ENCODE measurements at regions not wholly inside any gene's neighbourhood (a gene's known extent, or its start where the extent isn't known, plus 50 kb on each side); places are given as distances from the start of the nearest gene placed in this dataset.

DNA sequence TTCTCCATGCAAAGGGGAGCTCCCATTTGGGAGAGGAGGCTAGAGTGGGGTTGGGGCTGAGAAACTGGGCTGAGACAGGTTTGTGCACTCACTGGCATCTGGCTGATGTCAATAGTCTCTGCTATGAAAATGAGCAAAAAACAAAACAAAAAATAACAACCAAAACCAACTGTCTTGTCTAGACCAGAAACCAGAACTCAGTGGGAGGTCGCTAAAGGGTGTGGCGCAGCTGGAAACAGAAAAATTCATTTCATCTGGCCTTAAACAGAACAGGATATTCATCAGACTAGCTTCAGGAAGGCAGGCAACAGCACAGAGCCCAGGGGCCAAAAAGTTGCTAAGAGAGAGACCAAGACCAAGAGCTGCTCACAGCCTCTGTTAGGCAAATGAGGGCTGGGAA, 126.1 kb downstream of the THNSL2 start:
- TF ChIP-seq, protein P1, sequence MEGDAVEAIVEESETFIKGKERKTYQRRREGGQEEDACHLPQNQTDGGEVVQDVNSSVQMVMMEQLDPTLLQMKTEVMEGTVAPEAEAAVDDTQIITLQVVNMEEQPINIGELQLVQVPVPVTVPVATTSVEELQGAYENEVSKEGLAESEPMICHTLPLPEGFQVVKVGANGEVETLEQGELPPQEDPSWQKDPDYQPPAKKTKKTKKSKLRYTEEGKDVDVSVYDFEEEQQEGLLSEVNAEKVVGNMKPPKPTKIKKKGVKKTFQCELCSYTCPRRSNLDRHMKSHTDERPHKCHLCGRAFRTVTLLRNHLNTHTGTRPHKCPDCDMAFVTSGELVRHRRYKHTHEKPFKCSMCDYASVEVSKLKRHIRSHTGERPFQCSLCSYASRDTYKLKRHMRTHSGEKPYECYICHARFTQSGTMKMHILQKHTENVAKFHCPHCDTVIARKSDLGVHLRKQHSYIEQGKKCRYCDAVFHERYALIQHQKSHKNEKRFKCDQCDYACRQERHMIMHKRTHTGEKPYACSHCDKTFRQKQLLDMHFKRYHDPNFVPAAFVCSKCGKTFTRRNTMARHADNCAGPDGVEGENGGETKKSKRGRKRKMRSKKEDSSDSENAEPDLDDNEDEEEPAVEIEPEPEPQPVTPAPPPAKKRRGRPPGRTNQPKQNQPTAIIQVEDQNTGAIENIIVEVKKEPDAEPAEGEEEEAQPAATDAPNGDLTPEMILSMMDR (IDR thresholded peaks at IDR 0.05) = no peak
- DNase-seq (ENCODE audit: low spot score) (no peak), ATAC-seq (ENCODE audit: low FRiP score) (no peak)

DNA sequence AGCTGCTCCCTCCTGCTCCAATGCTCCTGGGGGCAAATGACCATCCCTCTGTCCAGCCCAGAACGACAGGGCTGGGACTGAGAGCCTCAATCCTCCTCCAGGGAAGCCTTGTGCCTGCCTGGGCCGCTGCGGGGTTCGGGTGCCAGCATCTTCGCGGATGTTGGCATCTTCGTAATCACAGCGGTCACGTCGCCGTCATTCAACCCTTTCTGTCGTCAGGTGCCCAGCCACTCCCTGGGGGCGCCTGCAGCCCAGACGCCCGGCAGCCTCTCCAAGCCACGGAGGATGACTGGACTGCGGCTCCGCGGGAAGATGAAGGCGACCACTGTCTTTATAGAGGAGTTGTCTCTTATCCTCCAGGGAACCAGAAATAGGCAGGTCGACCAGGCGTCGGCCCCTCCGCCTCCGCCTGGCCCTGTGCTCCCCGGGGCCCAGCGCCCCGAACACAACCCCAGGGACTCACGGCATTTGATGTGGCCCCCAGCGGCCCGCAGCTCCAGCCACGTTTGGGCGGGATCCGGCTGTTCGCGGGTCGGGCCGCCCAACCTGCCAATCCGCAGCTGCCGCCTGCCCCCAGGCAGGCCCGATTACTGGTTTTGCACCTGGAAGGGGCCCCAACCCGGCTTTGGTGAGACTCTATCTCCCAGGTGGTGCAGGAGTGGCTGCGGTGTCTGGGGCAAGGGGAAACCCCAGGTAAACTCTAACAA, 113.9 kb downstream of the THNSL2 start:
- DNase-seq (ENCODE audit: low spot score) (no peak), ATAC-seq (ENCODE audit: low FRiP score) (no peak)
- TF ChIP-seq, protein P1 (IDR thresholded peaks at IDR 0.05) = no peak

DNA sequence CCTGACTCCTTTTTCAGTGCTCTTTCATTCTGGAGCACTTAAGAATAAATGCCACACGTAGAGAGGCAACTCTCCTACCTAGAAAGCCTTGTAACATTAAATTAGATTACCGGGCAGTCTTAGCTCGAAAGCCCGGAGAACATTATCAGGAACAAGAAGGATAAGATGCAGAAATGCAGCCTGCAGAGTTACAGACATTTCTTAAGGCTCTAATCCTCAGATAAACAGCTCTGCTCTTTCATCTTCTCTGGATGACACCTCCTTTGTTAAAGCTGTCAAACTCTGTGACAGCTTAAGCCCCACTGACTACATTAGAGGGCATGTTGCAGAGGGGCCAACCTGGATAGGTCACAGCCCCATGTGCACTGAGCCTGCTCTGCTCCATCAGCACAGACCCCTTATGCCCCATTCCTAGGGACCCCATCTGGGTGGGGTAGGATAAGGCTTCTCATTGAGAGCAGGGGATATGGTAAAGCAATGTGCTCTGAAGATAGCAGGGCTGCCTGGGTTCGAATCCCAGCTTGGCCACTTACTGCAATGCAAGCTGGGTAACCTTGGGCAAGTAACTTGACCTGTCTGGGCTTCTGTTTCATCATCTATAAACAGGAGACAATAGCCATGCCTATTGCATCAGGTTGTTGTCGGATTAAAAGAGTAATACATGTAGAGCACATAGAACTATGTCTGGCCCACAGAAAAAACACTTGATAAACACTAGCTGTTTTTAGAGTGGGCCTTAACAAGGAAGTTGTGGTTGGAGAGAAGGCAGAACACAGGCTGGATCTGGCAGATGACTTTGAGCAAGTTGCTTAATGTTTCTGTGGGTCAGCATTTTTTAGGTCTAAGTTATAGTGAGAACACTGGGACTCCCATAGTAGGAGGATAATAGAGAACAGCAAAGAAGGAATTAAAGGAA, 111.4 kb downstream of the THNSL2 start:
- ATAC-seq (ENCODE audit: low FRiP score) = no peak
- no peak for DNase-seq (ENCODE audit: low spot score)
- TF ChIP-seq, protein P1 (IDR thresholded peaks at IDR 0.05) = no peak

DNA sequence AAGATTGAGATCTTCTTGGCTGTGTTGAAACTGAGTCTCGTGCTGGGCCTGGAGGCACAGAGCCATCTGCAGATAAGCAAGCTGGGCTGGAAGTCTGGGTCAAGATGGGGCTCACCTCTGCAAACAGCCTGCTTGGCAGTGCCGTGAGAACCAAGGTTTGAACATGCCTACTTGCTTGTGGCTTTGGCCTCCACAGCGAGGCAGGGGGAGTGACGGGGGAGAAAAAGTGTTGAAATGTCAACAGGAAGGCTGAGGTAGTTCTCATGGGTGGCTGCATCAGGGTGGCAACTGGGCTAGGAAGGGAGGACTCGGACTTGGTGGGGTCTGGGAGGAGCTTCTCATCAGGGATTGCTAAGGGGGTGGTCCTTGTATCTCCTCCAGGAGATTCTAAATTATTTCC, 99.7 kb downstream of the THNSL2 start:
- TF ChIP-seq, protein P1 (IDR thresholded peaks at IDR 0.05) = no peak
- no peak for DNase-seq (ENCODE audit: low spot score)
- no peak for ATAC-seq (ENCODE audit: low FRiP score)

- ATAC-seq (ENCODE audit: low FRiP score) (no peak), DNase-seq (ENCODE audit: low spot score) (no peak)
- TF ChIP-seq, protein P1 (IDR thresholded peaks at IDR 0.05) = no peak
Measured at GRCh38 chr2:88265352-88266303, 95.5 kb downstream of the THNSL2 start.

GRCh38 chr2:88263861-88264260, 93.7 kb downstream of the THNSL2 start:
- no peak for DNase-seq (ENCODE audit: low spot score)
- ATAC-seq (ENCODE audit: low FRiP score) = no peak
- TF ChIP-seq, protein P1 (IDR thresholded peaks at IDR 0.05) = no peak

Measured in omental fat pad (tissue), 3 donors.